Upper lobe of left lung (tissue), 6 donors: ENCODE measurements at regions not wholly inside any gene's neighbourhood (a gene's known extent, or its start where the extent isn't known, plus 50 kb on each side); places are given as distances from the start of the nearest gene placed in this dataset.

Experiments
- ATAC-seq, 2 donors: fragments of 200-7000 bp; cut with Tn5 transposase; one replicate each; pipeline ENCODE4 v1.9.1; 2022; ENCODE audit warnings: mild to moderate bottlenecking in 2 of 2, moderate library complexity in 2 of 2; ENCODE audit not compliant: low FRiP score in 2 of 2
- DNase-seq, 2 donors: peaks; one replicate each; pipeline ENCODE4 v3.0.0-alpha.2; 2019 to 2020
- H3K27ac ChIP-seq, 4 donors: fragments of 200-600 bp; sonication (generic); one replicate each; pipeline ENCODE4 v1.5.1; 2016 to 2019
- H3K27me3 ChIP-seq, 4 donors: fragments of 200-600 bp; sonication (generic); one replicate each; pipeline ENCODE4 v1.5.1; 2017 to 2019
- H3K36me3 ChIP-seq, 4 donors: fragments of 200-600 bp; sonication (generic); one replicate each; pipeline ENCODE4 v1.5.1; 2016 to 2019
- H3K4me1 ChIP-seq, 4 donors: fragments of 200-600 bp; sonication (generic); one replicate each; pipeline ENCODE4 v1.5.1; 2018 to 2019
- H3K4me3 ChIP-seq, 4 donors: fragments of 200-600 bp; sonication (generic); one replicate each; pipeline ENCODE4 v1.5.1; 2017 to 2019; ENCODE audit warnings: mild to moderate bottlenecking in 2 of 4, moderate library complexity in 1 of 4
- H3K9me3 ChIP-seq, 4 donors: fragments of 200-600 bp; sonication (generic); one replicate each; pipeline ENCODE4 v1.5.1; 2018 to 2019
- EP300 ChIP-seq, 4 donors: sonication (generic); formaldehyde crosslinking; IDR thresholded peaks; one replicate each; pipeline ENCODE4 v1.5.1; 2017; ENCODE audit warnings: antibody characterized with exemption in 4 of 4, control low read depth in 2 of 4
- POLR2A ChIP-seq, 4 donors: fragments of 450-650 bp; IDR thresholded peaks; one replicate each; pipeline ENCODE4 v1.5.1; 2016 to 2017; ENCODE audit warnings: antibody characterized with exemption in 4 of 4, mild to moderate bottlenecking in 2 of 4
- POLR2AphosphoS5 ChIP-seq, 2 donors: sonication (generic); formaldehyde crosslinking; IDR thresholded peaks; one replicate each; pipeline ENCODE4 v1.5.1; 2017; ENCODE audit warnings: antibody characterized with exemption in 2 of 2
- WGBS, 2 donors: methylation state at CpG; one replicate each; pipeline ENCODE4 v1.1.5; 2017 to 2018; 5-methylcytosine and 5-hydroxymethylcytosine counted together
- TF ChIP-seq, protein P1 (sequence below), 6 experiments: fragments of 450-650 bp in 4 of 6; fragments of 200-600 bp in 2 of 6; sonication (generic) in 2 of 6; IDR thresholded peaks; one replicate each; pipeline ENCODE4 v1.5.1; 2016 to 2019; ENCODE audit warnings: antibody characterized with exemption in 6 of 6
- donor health status: DM: no; HTN: no; CAD: no; lungs with moderate emphysema.
- donor health status: DM: no; HTN: yes; CAD: no; lungs with severe emphysema.

DNA sequence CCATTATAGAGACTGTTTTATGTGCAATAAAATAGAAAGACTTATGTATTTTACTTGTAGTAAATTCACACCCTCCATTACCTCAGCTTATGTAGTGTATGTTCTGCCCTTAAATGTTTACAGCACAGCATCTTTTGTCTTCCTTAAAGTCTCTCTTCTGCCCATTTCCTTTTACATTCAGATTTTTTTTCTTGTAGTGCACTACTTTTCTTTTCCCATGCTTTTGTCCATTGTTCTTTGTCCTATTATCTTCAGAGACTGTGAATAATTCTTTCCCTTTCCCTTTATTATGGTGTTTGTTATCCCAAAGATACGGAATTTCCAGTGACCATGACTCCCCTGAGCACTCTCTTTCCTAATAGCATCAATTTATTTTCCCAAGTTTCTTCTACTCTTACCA, 66.1 kb upstream of the TYRP1 start:
- Histone ChIP-seq H3K36me3 (no peaks in the 10 kb centered on the region), H3K4me3 (no peak overlapping the region), H3K4me1 (no peaks in the 10 kb centered on the region), H3K27ac (no peak overlapping the region), H3K27me3 (no peaks in the 10 kb centered on the region), H3K9me3 (no peaks in the 10 kb centered on the region)
- ATAC-seq (no peak), DNase-seq (no peak)
- TF ChIP-seq, protein P1, sequence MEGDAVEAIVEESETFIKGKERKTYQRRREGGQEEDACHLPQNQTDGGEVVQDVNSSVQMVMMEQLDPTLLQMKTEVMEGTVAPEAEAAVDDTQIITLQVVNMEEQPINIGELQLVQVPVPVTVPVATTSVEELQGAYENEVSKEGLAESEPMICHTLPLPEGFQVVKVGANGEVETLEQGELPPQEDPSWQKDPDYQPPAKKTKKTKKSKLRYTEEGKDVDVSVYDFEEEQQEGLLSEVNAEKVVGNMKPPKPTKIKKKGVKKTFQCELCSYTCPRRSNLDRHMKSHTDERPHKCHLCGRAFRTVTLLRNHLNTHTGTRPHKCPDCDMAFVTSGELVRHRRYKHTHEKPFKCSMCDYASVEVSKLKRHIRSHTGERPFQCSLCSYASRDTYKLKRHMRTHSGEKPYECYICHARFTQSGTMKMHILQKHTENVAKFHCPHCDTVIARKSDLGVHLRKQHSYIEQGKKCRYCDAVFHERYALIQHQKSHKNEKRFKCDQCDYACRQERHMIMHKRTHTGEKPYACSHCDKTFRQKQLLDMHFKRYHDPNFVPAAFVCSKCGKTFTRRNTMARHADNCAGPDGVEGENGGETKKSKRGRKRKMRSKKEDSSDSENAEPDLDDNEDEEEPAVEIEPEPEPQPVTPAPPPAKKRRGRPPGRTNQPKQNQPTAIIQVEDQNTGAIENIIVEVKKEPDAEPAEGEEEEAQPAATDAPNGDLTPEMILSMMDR (IDR thresholded peaks at IDR 0.05), result no peak
- TF ChIP-seq EP300 (IDR thresholded peaks at IDR 0.05) (no peak), POLR2AphosphoS5 (IDR thresholded peaks at IDR 0.05) (no peak)
- 58 to 63% methylated on average over 1 of the region's 1 CpG for WGBS, 2 donors

DNA sequence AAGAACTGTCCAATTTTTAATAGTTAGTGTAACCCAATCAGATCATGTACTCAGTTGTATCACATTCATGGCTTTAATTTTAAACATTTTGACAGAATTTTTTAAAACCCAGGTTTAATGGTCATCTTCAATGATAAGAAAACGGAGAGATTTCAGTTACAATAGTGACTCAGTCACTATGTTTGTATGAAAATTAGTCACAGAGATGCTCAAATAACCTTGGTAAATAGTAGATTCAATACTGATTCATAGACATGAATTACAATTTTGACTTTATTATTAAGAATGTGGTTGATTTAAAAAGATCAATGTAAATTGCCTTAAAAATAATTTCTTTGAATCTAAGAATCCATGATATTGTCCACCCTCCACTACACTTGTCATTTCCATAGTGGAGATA, 64.6 kb upstream of the TYRP1 start:
- no peak for DNase-seq
- Histone ChIP-seq H3K4me3 (no peak overlapping the region), H3K27ac (no peak overlapping the region), H3K9me3 (no peaks in the 10 kb centered on the region), H3K36me3 (no peaks in the 10 kb centered on the region), H3K27me3 (no peaks in the 10 kb centered on the region), H3K4me1 (no peaks in the 10 kb centered on the region)
- WGBS, 2 donors, result 80 to 89% methylated on average over 1 of the region's 1 CpG
- no peak for ATAC-seq
- TF ChIP-seq, protein P1 (IDR thresholded peaks at IDR 0.05), result no peak
- no peak for TF ChIP-seq POLR2A (IDR thresholded peaks at IDR 0.05)
- no peak for TF ChIP-seq EP300 (IDR thresholded peaks at IDR 0.05)

DNA sequence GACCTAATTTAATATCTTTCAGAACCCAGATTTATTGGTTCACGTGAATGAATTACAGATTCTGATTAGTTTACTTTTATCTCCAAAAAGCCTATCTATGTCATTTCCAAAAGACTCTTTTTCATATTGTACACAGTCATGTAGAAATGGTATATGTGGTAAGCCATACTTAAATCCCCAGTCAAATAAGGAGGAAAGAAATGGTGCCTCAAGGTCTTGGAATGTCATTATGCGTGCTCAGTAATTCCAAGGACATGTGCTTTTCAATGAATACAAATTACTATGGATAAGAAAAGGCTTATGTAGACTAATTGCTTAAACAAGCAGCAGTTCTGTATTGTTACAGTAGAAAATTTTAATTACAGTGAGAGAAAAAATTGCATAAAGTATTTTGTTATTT, 64.1 kb upstream of the TYRP1 start:
- DNase-seq (no peak), ATAC-seq (no peak)
- whole genome bisulfite sequencing, 2 donors, result 83 to 90% methylated on average over 2 of the region's 2 CpGs
- no peaks in the 10 kb centered on the region for H3K27me3 ChIP-seq
- H3K4me1 ChIP-seq, result no peaks in the 10 kb centered on the region
- no peak overlapping the region for H3K4me3 ChIP-seq
- H3K27ac ChIP-seq, result no peak overlapping the region
- TF ChIP-seq POLR2AphosphoS5 (IDR thresholded peaks at IDR 0.05) (no peak), POLR2A (IDR thresholded peaks at IDR 0.05) (no peak), EP300 (IDR thresholded peaks at IDR 0.05) (no peak)
- TF ChIP-seq, protein P1 (IDR thresholded peaks at IDR 0.05), result no peak
- H3K36me3 ChIP-seq, result no peaks in the 10 kb centered on the region
- no peaks in the 10 kb centered on the region for H3K9me3 ChIP-seq

DNA sequence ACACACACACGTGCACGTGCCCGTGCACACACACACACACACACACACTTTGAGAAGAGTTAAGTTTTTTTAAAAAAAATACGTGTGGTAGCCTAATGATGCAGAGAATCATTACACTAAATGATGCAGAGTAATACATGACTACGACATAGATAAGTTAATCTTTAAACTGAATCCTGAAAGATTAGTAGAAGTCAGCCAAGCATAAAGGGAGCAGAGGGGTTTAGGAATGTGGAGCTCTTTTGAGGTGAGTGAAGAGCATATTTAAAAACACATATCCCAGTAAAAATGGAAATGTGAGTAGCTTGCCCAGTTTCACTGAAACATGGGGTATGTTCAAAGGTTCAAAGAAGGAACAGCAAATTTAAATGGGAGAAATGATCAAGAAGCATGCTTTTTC, 61.3 kb upstream of the TYRP1 start:
- Histone ChIP-seq H3K4me3 (no peak overlapping the region), H3K36me3 (no peaks in the 10 kb centered on the region), H3K4me1 (no peaks in the 10 kb centered on the region), H3K9me3 (no peaks in the 10 kb centered on the region), H3K27ac (no peak overlapping the region), H3K27me3 (no peaks in the 10 kb centered on the region)
- TF ChIP-seq, protein P1 (IDR thresholded peaks at IDR 0.05), result no peak
- ATAC-seq (no peak), DNase-seq (no peak)
- WGBS, 2 donors, result 57 to 59% methylated on average over 5 of the region's 5 CpGs

DNA sequence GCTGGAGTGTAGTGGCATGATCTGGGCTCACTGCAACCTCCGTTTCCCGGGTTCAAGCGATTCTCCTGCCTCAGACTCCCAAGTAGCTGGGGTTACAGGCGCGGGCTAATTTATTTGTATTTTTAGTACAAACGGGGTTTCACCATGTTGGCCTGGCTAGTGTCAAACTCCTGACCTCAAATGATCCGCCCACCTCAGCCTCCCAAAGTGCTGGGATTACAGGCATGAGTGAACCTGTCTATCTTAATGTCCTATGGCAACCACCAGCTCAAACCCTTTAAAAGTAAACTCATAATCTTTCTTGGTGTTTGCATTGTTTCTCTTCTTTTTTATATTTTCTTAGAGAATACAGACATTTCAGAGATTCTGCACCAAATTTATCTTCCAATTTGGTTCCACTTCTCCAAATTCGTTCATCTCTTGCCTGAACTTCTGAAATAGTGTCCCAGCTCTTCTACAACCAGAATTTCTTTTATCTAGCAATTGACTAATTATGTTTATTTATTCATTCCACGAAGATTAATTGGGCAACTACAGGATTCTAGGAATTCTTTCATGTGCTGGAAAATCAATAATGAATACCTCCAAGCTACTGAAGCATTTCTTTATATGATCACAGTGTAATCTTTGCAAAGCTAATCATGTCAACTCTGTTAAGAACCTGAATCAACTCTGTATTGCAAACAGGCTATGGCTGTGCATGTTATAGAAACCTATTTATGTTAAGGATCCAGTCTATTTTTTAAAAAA, 60.0 kb upstream of the TYRP1 start:
- no peaks in the 10 kb centered on the region for H3K36me3 ChIP-seq
- H3K4me1 ChIP-seq, result no peaks in the 10 kb centered on the region
- 79 to 80% methylated on average over 9 of the region's 9 CpGs for WGBS, 2 donors
- H3K4me3 ChIP-seq, result no peak overlapping the region
- no peak for ATAC-seq
- no peak for DNase-seq
- H3K27me3 ChIP-seq, result no peaks in the 10 kb centered on the region
- no peaks in the 10 kb centered on the region for H3K9me3 ChIP-seq
- TF ChIP-seq, protein P1 (IDR thresholded peaks at IDR 0.05), result no peak
- no peak for TF ChIP-seq POLR2A (IDR thresholded peaks at IDR 0.05)
- TF ChIP-seq EP300 (IDR thresholded peaks at IDR 0.05), result no peak
- TF ChIP-seq POLR2AphosphoS5 (IDR thresholded peaks at IDR 0.05), result no peak
- no peak overlapping the region for H3K27ac ChIP-seq
